HG02840 (cell line): ENCODE measurements at regions not wholly inside any gene's neighbourhood (a gene's known extent, or its start where the extent isn't known, plus 50 kb on each side); places are given as distances from the start of the nearest gene placed in this dataset.
A peak's percentile ranks its signal among the peaks of the same experiment; 100 is the strongest.
"Not testable (repeated sequence)": the region's sequence is repeated elsewhere in the genome, so short reads cannot be mapped to it uniquely, and the experiment has no call there.

Experiments
- ATAC-seq: cut with Tn5 transposase; IDR thresholded peaks from one replicate; pipeline ENCODE4 v1.9.1; 2021; ENCODE audit warnings: mild to moderate bottlenecking, moderate library complexity, moderate number of reproducible peaks; ENCODE audit not compliant: unreplicated experiment, low FRiP score

DNA sequence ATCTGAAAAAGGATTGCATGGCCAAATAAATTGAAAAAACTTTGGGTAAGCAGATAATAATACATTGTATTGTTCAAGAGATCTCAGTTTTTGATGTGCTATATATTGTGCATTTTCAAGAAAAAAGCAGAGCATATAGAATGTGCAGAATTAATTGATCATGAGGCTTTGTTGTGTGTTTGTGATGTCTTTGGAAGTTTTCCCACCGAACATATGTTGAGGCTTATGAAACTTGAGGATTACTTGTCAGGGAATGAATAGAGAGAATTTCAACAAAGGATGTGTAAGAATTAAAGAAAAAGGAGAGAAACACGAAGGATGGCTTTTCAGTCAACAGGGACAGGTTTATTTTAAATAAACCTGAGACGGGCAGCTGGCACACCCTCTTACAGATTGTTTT, 232.5 kb upstream of the POU1F1 start:
- ATAC-seq = no peak

DNA sequence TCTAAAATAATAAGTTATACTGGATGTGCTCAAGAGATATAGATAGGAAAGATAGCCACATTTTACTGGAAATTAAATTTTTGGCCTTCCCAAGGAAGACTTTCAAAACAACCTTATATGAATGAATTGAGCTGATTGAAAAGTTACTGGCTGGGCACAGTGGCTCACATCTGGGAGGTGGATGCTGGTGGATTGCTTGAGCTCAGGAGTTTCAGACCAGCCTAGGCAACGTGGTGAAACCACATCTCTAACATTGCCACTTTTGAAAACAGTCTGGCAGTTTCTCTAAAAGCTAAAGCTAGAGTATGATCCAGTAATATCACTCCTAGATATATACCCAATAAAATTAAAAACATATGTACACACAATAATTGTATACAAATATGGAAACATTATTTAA, 231.4 kb upstream of the POU1F1 start:
- ATAC-seq = no peak

DNA sequence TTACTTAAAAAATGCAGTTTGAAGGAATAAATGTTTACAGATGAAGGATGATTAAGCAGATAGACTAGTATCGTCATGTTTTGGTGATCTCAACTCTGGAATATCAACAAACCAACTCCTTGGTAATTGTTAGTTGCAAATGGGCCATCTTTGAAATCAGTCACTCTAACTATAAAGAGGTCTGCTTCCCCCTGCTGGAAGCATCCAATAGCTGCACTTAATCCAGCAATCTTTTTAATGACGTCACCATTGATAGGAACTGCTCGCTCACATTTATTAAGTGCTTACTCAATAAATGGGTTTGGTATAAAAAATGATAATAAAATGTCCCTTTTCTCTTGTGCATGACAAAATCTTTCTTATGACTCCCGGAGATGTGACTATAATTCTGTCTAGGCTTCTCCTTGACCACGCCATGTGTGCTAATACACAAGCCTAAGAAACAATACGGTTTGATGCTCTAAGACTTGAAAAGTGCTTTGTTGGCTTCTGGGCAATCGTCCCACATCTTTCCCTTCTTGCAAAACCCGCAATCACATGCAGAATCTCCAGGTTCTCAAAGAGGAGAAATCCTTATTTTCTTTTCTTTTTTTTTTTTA, 227.6 kb upstream of the POU1F1 start:
- ATAC-seq = peak; percentile 56

- no peak for ATAC-seq
These were observed 224.7 kb upstream of the POU1F1 start for GRCh38 chr3:87501076-87501475.

DNA sequence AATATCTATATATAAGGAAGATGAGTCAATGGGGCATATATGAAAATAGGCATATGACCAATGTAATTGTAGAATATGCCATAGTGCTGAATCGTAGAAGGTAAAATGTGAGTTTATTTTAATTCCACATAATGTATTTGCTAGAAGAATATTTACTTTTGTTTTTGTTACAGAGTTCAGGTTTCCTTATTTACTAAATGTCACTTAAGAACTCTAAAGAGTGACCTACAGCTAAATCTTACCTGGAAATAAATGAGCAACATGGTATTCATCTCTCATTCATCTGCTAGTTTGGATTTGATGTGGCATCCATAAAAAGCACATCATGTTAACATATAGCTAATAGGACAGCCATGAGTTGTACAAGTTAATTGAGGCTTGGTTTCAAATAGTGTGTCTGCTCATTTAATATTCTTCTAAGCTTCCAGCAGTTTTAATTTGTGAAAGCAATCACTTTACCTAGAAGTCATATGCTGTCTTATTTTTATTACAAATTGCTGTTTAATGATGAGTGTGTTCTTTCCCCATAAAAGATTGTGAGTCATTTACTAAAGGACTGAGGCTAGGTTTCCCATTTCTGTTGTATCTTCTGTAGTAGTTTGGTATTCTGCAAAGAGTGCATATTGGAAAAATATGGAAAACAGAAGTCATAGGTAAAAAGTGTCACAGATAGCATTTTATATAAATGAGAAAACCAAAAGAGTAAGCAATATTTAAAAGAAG, 222.1 kb upstream of the POU1F1 start:
- ATAC-seq = no peak

- ATAC-seq = no peak
These were observed 219.6 kb upstream of the POU1F1 start for GRCh38 chr3:87495938-87496337.

DNA sequence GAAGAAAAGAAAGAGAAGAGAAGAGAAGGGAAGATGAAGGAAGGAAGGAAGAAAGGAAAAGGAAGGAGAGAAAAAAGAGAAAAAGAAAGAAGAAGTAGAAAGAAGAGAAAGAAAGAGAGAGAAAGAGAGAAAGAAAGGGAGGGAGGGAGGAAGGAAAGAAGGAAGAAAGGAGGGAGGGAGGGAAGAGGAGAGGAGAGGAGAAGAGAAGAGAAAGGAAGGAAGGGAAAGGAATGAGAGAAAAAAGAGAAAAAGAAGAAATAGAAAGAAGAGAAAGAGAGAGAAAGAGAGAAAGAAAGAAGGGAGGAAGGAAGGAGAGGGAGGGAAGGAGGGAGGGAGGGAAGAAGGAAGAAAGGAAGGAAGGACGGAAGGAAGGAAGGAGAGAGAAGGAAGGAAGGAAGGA, 217.9 kb upstream of the POU1F1 start:
- no peak for ATAC-seq

DNA sequence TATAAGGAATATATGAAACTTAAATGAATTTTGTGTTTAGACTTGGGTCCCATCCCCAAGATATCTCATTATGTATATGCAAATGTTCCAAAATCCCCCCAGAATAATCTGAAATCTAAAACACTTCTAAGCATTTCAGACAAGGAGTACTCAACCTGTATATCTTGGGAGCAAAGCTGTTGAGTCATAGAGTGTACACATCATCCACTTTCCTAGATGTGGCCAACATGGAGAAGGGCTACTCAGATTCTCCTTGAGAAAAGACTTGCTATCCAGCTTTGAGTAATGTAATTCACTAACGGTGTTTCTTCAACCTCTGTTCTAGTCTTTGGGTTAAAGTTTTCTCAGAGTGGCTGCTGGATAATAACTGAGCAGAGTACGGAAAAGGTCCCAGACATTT, 215.5 kb upstream of the POU1F1 start:
- ATAC-seq = no peak

- ATAC-seq = no peak
These were observed 213.5 kb upstream of the POU1F1 start for GRCh38 chr3:87489892-87490291.

GRCh38 chr3:87488765-87489164, 212.4 kb upstream of the POU1F1 start:
- no peak for ATAC-seq

DNA sequence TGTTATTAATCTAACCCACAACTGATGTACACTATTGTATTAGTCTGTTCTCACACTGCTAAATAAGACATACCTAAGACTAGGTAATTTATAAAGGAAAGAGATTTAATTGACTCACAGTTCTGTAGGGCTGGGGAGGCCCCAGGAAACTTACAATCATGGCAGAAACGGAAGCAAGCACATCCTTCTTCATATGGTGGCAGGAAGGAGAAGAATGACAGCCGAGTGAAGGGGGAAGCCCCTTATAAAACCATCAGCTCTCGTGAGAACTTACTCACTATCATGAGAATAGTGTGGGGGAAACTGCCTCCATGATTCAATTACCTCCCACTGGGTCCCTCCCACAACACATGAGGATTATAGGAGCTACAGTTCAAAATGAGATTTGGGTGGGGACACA, 210.3 kb upstream of the POU1F1 start:
- not testable (repeated sequence) for ATAC-seq

DNA sequence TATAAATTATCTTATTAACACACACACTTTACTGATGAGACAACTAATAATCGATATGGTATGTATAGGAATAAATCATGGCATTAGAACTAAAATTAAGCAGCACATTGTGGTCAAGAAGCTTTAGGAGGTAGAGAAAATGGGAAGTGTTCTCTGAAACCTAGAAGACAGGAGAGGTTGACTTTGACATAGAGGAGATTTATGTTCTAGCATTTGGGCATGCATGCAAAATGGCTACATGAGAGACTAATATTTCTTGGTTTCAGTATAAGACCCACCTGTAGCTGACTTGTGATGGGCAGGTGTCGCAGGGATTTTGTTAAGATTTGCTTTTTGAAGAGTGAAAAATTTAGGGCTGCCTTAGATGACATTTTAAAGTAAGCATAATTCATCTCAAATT, 209.7 kb upstream of the POU1F1 start:
- ATAC-seq = no peak

- ATAC-seq = no peak
These were observed 202.3 kb upstream of the POU1F1 start for GRCh38 chr3:87478716-87479115.

DNA sequence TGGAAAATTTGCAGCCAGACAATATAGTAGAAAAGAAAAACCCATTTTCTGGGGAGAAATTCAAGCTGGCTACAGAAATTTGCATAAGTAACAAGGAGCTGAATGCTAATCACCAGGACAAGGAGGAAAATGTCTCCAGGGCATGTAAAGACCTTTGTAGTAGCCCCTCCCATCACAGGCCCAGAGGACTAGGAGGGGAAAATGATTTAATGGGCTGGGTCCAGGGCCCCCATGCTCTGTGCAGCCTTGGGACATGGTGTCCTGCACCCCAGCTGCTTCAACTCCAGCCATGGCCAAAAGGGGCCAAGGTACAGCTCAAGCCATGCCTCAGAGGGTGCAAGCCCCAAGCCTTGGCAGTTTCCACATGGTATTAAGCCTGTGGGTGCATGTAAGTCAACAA, 197.6 kb upstream of the POU1F1 start:
- ATAC-seq = no peak

- no peak for ATAC-seq
These were observed 192.6 kb upstream of the POU1F1 start for GRCh38 chr3:87468938-87469337.

- no peak for ATAC-seq
These were observed 191.9 kb upstream of the POU1F1 start for GRCh38 chr3:87468235-87468634.

DNA sequence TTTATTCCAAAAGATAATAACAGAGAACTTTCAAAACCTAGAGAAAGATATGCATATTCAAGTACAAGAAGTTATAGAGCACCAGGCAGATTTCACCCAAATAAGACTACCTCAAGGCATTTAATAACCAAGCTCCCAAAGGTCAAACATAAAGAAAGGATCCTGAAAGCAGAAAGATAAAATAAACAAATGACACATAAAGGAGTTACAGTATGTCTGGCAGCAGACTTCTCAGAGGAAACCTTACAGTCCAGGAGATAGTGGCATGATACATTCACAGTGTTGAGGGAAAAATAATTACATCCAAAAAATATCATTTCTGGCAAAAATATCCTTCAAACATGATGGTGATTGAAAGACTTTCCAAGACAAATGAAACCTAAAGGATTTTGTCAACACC, 185.8 kb upstream of the POU1F1 start:
- no peak for ATAC-seq

DNA sequence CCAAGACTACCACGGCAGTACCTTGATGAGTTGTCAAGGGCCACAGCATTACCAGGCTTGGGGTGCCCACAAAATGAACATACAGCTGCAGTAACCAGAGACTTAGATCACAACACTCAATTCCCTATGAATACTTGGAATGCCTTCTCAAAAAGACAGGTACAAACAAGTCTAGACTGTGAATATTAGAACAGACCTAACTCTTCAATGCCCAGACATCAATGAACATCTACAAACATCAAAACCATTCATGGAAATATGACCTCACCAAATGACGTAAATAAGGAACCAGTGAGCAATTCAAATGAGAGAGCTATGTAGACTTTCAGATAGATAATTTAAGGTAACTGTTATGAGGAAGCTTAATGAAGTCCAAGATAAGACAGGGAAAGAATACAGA, 185.1 kb upstream of the POU1F1 start:
- ATAC-seq = no peak

DNA sequence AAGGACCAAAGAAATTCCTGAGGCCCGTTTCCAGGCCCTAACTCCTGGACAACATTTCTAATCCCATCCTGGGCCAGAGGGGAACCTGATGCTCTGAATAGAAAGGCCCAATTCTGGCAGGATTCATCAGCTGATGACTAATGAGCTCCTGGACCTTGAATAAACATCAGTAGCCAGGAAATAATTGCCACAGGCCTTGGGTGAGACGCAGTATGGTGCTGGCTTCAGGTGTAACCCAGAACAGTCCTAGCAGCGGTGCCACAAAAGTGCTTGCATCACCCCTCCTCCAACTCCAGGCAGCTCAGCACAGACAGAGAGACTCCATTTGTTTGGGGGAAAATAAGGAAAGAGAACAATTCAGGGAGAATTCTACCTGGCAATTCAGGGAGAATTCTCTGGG, 184.7 kb upstream of the POU1F1 start:
- ATAC-seq = no peak

DNA sequence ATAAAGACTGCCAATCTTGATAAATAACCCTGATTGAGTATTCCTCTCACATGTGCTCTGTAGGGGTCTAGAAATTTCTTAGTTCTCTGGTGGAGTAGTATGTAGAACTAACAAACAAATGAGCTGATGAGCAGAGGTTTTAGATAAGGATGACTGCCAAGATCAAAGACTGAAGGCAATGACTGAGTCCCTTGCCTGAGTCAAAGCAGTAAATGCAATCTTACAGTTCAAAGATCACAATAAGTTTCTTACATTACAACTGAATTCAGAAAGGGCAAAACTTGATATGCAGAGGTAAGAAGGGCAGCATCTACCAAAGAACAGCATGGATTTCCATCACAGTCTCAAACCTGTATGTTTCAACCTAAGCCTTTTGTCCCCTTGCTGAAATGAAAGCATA, 172.2 kb upstream of the POU1F1 start:
- ATAC-seq = no peak

GRCh38 chr3:87446849-87447387, 170.5 kb upstream of the POU1F1 start:
- ATAC-seq = no peak

GRCh38 chr3:87442470-87442869, 166.1 kb upstream of the POU1F1 start:
- ATAC-seq = no peak
